Smooth muscle cell (in vitro differentiated cells): ENCODE measurements at regions not wholly inside any gene's neighbourhood (a gene's known extent, or its start where the extent isn't known, plus 50 kb on each side); places are given as distances from the start of the nearest gene placed in this dataset.

ENCODE experiments used
- DNase-seq: peaks from one replicate; lab custom pipeline; 2025; ENCODE audit not compliant: unreplicated experiment; lab: John Stamatoyannopoulos, UW
- H2AFZ ChIP-seq: fragments of 200-600 bp; sonication (generic); 2 replicates; pipeline ENCODE4 v1.6.0; 2016; ENCODE audit warnings: antibody characterized with exemption, low read depth, mild to moderate bottlenecking
- H3F3A ChIP-seq: fragments of 200-600 bp; sonication (generic); 2 replicates; pipeline ENCODE4 v1.6.0; 2017; ENCODE audit warnings: antibody characterized with exemption, low read depth
- H3K27ac ChIP-seq: fragments of 200-600 bp; sonication (generic); 2 replicates; pipeline ENCODE4 v1.5.1; 2016; ENCODE audit warnings: low read depth, mild to moderate bottlenecking
- H3K27me3 ChIP-seq: fragments of 200-600 bp; sonication (generic); 2 replicates; pipeline ENCODE4 v1.6.1; 2016; ENCODE audit warnings: low read depth, mild to moderate bottlenecking
- H3K36me3 ChIP-seq: fragments of 200-600 bp; sonication (generic); 2 replicates; pipeline ENCODE4 v1.5.1; 2016; ENCODE audit warnings: low read depth
- H3K4me1 ChIP-seq: fragments of 200-600 bp; sonication (generic); 2 replicates; pipeline ENCODE4 v1.5.1; 2016; ENCODE audit warnings: low read depth
- H3K4me2 ChIP-seq: fragments of 200-600 bp; sonication (generic); 2 replicates; pipeline ENCODE4 v1.6.0; 2016; ENCODE audit warnings: mild to moderate bottlenecking
- H3K4me3 ChIP-seq: fragments of 200-600 bp; sonication (generic); 2 replicates; pipeline ENCODE4 v1.5.1; 2016; ENCODE audit warnings: mild to moderate bottlenecking
- H3K79me2 ChIP-seq: fragments of 200-600 bp; sonication (generic); 2 replicates; pipeline ENCODE4 v1.6.0; 2016; ENCODE audit warnings: low read depth, mild to moderate bottlenecking
- H3K9ac ChIP-seq: fragments of 200-600 bp; sonication (generic); 2 replicates; pipeline ENCODE4 v1.6.0; 2016; ENCODE audit warnings: low read depth
- H3K9me3 ChIP-seq: fragments of 200-600 bp; sonication (generic); replicated peaks from 2 replicates; pipeline ENCODE4 v1.5.1; 2016; ENCODE audit warnings: low read depth
- H4K20me1 ChIP-seq: fragments of 200-600 bp; sonication (generic); 2 replicates; pipeline ENCODE4 v1.6.0; 2016; ENCODE audit warnings: low read depth
- CTCF ChIP-seq: fragments of 200-600 bp; sonication (generic); IDR thresholded peaks from 2 replicates; pipeline ENCODE4 v1.5.1; 2017; ENCODE audit warnings: borderline replicate concordance, mild to moderate bottlenecking, antibody characterized with exemption; ENCODE audit not compliant: insufficient read depth, poor library complexity, severe bottlenecking
- WGBS: methylation state at CpG from one replicate; pipeline ENCODE4 v1.1.7; 2016; ENCODE audit warnings: low lambda C conversion rate; 5-methylcytosine and 5-hydroxymethylcytosine counted together

- H2AFZ ChIP-seq: no peak overlapping the region
- no peak overlapping the region for H3K27ac ChIP-seq
- H3K36me3 ChIP-seq: no peaks in the 10 kb centered on the region
- no peak overlapping the region for H3K4me3 ChIP-seq
- H3K27me3 ChIP-seq: no peaks in the 10 kb centered on the region
- H3F3A ChIP-seq: no peaks in the 10 kb centered on the region
- H3K4me2 ChIP-seq: no peak overlapping the region
- no peak overlapping the region for H3K9ac ChIP-seq
- H3K4me1 ChIP-seq: no peaks in the 10 kb centered on the region
- no peak for TF ChIP-seq CTCF
- H3K79me2 ChIP-seq: no peaks in the 10 kb centered on the region
- H3K9me3 ChIP-seq: peaks cover 5% of the 10 kb centered on the region
- no peaks in the 10 kb centered on the region for H4K20me1 ChIP-seq
- 82% methylated on average over 11 of the region's 11 CpGs for WGBS
- DNase-seq: no peak
Observed at GRCh38 chr5:159469496-159470372, 139.4 kb upstream of the IL12B start.

GRCh38 chr5:159471904-159472303 lies 141.6 kb upstream of the IL12B start:
- no peaks in the 10 kb centered on the region for H3F3A ChIP-seq
- H4K20me1 ChIP-seq: no peaks in the 10 kb centered on the region
- H3K79me2 ChIP-seq: no peaks in the 10 kb centered on the region
- no peaks in the 10 kb centered on the region for H3K4me1 ChIP-seq
- DNase-seq: no peak
- 97% methylated on average over 2 of the region's 2 CpGs for WGBS
- H3K27ac ChIP-seq: no peak overlapping the region
- no peaks in the 10 kb centered on the region for H3K36me3 ChIP-seq
- H3K4me2 ChIP-seq: no peak overlapping the region
- no peak for TF ChIP-seq CTCF
- no peak overlapping the region for H2AFZ ChIP-seq
- no peak overlapping the region for H3K4me3 ChIP-seq
- no peaks in the 10 kb centered on the region for H3K27me3 ChIP-seq
- no peak overlapping the region for H3K9ac ChIP-seq
- peaks cover 8% of the 10 kb centered on the region for H3K9me3 ChIP-seq

GRCh38 chr5:159475026-159475425 lies 144.7 kb upstream of the IL12B start:
- TF ChIP-seq CTCF: no peak

GRCh38 chr5:159478950-159479349 lies 148.7 kb upstream of the IL12B start:
- H3K27me3 ChIP-seq: no peaks in the 10 kb centered on the region
- no peak overlapping the region for H2AFZ ChIP-seq
- no peak overlapping the region for H3K27ac ChIP-seq
- H3K9me3 ChIP-seq: peaks cover 3% of the 10 kb centered on the region
- no peak overlapping the region for H3K4me3 ChIP-seq
- H3K9ac ChIP-seq: no peak overlapping the region
- no peak for TF ChIP-seq CTCF
- H3K4me2 ChIP-seq: no peak overlapping the region
- 100% methylated on average over 1 of the region's 1 CpG for WGBS
- no peaks in the 10 kb centered on the region for H3F3A ChIP-seq
- no peaks in the 10 kb centered on the region for H3K36me3 ChIP-seq
- no peaks in the 10 kb centered on the region for H3K79me2 ChIP-seq
- H4K20me1 ChIP-seq: no peaks in the 10 kb centered on the region
- no peak for DNase-seq
- H3K4me1 ChIP-seq: no peaks in the 10 kb centered on the region

More at GRCh38 chr5:159475026-159475425, 144.7 kb upstream of the IL12B start:
- H3K4me3 ChIP-seq: no peak overlapping the region
- H4K20me1 ChIP-seq: no peaks in the 10 kb centered on the region
- H3K4me2 ChIP-seq: no peak overlapping the region
- H3K27ac ChIP-seq: no peak overlapping the region
- peaks cover 8% of the 10 kb centered on the region for H3K9me3 ChIP-seq
- no peak overlapping the region for H2AFZ ChIP-seq
- no peaks in the 10 kb centered on the region for H3K79me2 ChIP-seq
- DNase-seq: no peak
- no peaks in the 10 kb centered on the region for H3K4me1 ChIP-seq
- no peaks in the 10 kb centered on the region for H3K27me3 ChIP-seq
- H3K9ac ChIP-seq: no peak overlapping the region
- H3F3A ChIP-seq: no peaks in the 10 kb centered on the region
- no peaks in the 10 kb centered on the region for H3K36me3 ChIP-seq
